HG03108 (cell line): ENCODE measurements at regions not wholly inside any gene's neighbourhood (a gene's known extent, or its start where the extent isn't known, plus 50 kb on each side); places are given as distances from the start of the nearest gene placed in this dataset.
"Not testable (repeated sequence)": the region's sequence is repeated elsewhere in the genome, so short reads cannot be mapped to it uniquely, and the experiment has no call there.

ENCODE experiments used
- ATAC-seq: cut with Tn5 transposase; IDR thresholded peaks from one replicate; pipeline ENCODE4 v1.9.1; 2021; ENCODE audit warnings: moderate library complexity; ENCODE audit not compliant: unreplicated experiment

DNA sequence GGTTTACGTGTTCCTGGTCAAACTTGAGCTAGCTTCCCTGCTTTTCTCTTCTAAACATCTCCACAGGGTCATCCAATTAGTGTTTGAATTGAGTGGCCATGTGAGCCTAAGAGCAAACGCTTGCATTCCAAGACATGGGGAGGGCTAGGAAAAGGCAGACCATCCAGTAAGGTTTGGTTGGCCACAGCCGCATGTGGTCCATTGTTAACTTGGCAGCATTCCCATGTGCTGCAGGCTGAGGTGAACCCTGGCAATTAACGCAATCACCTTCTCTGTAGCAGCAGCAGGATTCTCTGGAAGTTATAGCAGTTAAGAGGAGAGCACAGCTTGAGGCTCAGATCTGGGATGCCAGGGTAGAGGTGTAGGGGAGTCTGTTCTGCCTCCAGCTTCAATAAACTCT, 502.2 kb upstream of the LMCD1 start:
- no peak for ATAC-seq

DNA sequence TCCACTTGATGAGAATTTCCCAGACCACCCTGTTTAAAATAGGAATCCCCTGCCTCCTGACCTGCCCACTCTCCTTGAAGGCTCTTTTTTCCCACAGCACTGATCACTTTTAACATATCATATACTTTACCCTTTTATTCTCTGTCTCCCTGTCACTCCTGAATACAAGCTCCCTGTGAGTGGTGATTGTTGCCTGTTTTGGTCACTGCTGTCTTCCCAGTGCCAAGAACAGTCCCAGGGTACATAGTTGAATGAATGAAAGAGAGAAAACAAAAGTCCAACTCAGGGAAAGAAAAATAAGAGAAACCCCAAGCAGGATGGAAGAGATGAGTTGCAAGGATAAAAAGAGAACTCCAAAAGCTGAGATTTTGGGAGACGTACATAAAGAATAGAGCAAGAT, 500.3 kb upstream of the LMCD1 start:
- no peak for ATAC-seq

DNA sequence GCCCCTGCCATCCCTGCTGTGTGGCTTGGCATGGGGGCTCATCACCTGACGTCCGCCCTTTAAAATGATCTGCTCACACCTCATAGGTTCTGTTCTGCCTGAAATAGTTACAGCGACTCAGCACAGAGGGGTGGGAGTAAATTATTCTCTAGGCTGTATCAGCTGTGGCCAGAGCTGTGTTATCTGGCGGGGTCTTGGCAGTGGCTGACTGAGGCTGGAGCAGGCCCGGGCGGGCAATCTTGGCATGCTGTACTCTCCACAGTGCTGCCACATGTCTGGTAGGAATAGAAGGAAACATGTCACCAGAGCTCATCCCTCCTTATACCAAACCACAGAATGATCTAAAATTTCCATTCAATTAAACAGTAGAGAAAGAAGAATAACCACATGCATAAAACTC, 499.9 kb upstream of the LMCD1 start:
- no peak for ATAC-seq

DNA sequence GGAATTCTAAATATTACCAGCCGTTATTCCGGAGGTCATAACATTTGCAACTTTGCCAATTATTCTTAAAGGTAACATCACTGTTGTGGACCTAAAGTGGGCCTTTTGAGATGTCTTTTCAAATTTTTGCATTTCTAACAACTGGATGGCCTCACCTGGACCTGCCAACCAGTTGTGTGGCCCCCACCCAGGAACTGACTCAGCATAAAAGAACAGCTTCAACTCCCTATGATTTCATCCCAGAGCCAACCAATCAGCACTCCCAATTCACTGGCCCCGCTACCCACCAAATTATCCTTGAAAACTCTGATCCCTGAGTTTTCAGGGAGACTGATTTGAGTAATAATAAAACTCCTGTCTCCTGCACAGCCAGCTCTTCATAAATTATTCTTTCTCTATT, 489.7 kb upstream of the LMCD1 start:
- ATAC-seq, result no peak

DNA sequence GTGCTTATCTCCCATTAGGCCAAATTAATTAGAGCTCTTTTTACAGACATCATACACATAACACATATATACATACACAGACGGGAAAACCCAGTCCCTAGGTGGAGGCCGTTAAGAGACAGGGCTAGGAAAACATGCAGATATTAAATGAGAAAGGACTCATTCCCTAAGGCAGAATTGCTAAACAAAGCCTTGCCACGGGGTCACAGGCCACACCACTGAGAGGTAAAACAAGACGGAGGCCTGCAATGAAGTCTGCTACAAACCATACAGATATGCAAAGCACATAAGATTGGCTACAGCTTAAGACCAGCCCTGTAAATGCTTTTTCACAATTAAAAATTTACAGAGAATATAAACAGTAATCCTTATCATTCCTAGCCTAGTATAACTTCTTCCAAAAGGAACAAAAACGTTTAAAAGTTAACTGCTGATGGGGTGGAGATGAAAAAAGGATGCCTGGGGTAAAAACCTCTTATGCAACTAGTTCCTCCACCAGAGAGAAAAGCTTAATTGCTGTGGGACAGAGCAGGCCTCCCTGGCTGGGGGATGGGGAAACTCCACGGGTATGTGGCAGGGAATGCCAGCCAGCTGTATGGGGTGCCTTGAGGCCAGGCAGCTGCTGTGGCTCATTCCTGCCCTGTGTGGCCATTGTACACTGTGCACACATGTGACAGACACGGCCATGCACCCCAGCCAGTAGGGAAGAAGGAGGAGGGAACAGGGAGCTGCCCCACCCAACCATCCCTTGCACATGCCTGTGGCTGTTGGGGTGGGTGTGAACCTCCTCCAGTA, 481.4 kb upstream of the LMCD1 start:
- no peak for ATAC-seq

DNA sequence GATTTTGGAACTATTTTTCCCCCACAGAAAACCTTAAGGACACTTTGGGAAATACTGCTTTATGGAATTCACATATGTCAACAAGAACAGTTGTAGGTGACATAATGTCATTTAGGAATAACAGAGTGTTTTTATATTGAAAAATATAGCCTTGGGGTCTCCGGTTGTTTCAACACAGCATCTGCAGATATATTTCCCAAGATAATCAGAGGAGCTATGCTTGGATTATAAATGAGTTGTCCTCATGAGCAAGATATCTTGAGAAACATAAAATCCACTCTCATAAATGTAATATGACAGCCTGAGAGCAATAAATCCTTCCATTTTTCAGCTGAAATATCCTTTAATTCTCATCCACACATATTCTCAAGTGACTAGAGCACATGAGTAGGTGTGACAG, 473.7 kb upstream of the LMCD1 start:
- ATAC-seq, result no peak

DNA sequence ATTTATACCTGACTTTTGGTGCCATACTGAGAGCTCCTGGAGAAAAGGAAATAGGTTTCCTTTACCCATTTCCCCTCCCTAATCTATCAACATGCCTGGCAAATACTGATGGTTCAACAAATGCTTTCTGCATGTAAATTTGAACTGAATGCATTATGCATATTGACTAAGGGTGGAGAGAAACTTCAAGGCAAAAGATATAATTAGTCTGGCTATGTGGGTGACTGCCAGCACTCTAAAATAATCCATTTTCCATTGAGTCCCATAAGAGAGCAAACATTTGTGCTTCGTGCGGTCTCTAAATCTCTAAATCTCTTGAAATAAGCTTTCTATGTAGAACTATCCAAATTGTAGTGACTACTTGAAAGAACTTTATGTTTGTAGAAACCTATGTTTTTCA, 451.3 kb upstream of the LMCD1 start:
- no peak for ATAC-seq

DNA sequence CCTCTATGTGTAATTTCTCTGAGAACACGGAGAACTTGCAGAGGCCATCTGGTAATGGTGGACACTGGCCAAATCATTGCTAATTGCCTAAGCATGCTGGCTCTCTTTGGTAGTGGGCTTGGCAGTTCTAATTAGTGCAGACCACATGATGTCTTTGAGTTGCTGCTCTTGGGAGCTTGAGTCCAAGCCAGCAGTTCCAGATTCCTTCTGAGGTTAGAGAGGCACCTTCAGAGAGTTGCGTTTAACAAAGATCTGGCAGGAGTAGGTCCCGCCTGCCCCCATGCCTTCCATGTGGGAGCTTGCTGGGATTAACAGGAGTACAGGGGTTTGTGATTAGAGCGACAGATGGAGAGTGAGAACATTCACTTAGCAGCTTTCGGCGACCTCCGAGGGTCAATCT, 449.0 kb upstream of the LMCD1 start:
- ATAC-seq, result no peak

DNA sequence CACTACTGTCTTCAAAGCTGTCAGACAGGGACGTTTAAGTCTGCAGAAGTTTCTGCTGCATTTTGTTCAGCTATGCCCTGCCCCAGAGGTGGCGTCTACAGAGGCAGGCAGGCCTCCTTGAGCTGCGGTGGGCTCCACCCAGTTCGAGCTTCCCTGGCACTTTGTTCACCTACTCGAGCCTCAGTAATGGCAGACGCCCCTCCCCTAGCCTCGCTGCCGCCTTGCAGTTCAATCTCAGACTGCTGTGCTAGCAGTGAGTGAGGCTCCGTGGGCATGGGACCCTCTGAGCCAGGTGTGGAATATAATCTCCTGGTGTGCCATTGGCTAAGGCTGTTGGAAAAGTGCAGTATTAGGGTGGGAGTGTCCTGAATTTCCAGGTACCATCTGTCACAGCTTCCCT, 433.5 kb upstream of the LMCD1 start:
- not testable (repeated sequence) for ATAC-seq

DNA sequence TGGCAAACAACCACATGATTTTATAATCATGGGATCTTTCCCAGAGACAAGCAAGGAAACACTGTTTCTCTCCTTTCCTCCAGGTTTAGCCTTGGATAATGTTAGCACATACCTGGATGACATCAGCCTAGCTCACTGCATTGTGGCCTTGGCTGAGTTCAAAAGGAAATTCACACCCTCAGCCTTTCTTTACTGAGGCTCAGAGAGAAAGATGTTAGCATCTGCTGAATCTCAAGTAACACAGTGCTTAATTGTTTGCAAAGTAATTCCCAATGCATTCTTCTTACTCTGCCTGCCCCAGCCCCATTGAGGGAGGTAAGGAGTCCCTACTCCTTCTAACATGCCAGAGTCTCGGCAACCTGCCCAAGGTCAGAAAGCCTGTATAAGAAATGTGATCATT, 432.2 kb upstream of the LMCD1 start:
- no peak for ATAC-seq

DNA sequence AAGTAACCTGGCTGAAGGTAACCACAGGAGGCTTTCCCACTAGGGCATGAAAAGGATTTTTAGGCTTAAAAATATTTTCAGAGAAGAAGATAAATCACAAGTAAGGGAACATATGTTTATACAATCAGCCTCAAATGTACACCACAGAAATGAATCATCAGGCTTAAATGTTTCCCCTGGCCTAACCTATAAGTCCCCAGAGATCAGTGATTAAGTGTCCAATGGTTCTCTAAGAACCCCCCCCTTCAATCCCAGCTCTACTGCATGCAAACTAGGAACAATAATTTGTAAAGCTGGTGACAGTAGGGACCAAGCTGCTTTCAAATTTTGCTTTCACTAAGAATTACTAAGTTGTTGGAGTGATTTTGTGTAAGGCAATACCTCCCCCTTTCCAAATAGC, 431.6 kb upstream of the LMCD1 start:
- no peak for ATAC-seq

DNA sequence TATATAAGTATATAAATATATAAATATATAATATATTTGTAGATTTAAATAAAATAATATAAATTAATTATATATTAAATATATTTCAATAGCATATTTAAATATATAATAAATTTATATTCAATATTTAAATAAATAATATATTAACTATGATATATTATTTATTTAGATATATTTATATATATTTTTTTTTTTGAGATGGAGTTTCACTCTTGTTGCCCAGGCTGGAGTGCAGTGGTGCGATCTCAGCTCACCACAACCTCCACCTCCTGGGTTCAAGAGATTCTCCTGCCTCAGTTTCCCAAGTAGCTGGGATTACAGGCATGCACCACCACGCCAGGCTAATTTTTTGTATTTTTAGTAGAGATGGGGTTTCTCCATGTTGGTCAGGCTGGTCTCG, 426.9 kb upstream of the LMCD1 start:
- not testable (repeated sequence) for ATAC-seq

DNA sequence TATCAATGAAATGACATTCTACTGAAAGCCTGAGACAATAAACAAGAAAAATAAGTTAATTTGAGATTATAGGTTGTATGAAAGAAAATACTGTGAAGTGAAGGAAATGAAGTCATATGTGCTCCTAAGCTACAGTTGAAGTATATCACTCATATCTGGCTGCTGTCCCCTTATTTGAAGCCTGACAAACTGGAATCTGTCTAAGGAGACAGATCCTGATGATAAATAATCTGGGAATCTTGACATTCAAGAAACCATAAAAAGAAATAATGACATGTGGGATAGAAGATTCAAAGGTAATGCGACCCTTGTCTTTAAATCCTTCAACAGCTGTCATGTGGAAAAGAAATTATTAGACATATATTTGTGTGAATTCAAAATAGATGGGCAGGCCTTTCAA, 424.5 kb upstream of the LMCD1 start:
- ATAC-seq, result no peak

DNA sequence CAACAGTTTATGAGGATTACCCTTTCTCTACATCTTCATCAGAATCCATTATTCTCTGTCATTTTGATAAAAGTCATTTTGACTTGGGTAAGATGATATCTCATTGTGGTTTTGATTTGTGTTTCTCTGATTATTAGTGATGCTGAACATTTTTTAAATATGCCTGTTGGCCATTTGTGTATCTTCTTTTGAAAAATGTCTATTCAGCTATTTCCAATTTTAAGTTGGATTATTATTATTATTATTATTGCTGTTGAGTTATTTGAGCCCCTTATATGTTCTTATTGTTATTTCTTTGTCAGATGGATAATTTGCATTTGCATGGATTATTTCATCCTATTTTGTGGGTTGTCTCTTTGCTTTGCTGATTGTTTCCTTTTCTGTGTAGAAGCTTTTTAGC, 421.2 kb upstream of the LMCD1 start:
- no peak for ATAC-seq

DNA sequence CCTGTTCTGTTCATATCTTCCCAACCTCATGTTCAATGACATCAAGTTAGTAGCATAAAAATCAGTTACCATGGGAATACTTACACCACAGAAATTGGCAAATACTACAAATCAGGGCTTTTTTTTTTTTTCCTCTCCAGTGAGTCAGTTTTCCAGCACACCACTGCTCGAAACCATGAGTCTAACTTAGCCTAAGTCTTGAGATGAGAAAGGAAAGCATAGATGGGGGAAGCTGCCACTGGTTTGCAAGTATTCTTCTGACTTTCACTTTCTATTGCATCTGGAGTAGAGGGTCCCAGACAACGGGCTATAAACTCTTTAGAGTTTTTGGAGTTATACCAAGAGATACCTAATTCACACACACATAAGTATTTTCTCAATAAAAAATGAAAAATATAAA, 416.1 kb upstream of the LMCD1 start:
- no peak for ATAC-seq

DNA sequence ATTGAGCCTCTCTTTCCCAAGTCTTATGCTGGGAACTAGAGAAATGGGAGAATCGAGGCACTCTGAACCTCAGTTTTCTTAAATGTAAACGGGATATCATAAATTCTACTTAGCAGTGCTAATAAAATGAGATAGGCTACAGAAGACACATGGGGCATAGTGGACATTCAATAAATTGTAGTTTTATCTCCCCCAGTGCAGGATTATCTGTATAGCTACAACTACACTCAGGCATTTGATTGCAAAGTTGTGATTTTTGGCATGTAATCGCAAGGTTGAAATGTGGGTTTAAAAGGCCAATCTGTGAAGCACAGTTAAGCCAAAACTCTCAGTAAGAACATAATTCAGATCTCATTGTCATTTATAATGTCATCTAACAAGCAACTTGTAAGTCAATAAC, 413.7 kb upstream of the LMCD1 start:
- no peak for ATAC-seq

DNA sequence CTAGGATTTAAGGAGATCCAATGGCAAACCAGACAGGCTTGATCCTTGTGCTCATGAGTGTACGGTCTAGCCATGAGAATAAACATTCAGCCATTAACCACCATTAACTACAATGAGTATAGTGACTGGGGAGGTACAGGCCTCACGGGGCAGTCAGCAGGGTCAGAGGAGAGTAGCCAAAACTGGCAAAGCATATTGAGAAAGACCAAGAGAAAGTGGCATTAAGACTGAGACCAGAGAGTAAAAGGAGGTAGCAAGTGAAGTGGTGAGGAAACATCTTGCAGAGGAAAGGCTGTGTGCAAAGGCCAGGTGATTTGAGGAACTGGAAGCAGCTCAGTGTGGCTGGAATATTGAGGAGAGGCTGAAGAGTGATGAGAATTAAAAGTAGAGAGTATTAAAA, 407.2 kb upstream of the LMCD1 start:
- no peak for ATAC-seq

DNA sequence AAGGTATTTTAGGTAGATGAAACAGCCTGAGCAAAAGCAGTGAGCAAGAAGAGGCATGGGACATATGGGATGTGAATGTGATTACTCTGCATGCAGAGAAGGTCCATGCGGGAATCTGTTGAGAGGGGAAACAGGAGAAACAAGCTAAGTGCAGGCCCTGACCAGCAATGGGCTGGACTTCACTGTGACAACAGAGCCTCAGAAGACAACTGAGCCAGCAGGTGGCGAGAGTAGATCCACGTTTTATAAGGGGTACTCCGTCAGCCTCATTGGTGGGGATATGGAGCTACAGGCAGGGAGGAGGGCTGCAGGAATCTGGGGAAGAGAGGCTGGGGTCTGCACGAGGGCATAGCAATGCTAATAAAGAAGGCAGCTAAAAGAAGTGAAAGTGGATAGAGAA, 405.9 kb upstream of the LMCD1 start:
- ATAC-seq, result no peak

DNA sequence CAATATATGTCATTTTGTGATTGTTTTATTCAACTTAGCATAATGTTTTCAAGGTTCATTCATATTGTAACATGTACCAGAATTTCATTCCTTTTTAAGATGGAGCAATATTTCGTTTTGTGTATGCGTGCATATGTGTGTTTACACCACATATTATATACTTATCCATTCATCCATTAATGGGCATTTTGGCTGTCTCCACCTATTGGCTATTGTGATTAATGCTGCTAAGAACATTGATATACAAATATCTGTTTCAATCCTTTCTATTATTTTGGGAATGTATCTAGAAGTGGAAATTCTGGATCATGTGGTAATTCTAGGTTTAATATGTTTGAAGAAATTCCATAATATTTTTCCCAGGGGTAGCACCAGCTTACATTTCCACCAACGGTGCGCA, 403.9 kb upstream of the LMCD1 start:
- no peak for ATAC-seq

DNA sequence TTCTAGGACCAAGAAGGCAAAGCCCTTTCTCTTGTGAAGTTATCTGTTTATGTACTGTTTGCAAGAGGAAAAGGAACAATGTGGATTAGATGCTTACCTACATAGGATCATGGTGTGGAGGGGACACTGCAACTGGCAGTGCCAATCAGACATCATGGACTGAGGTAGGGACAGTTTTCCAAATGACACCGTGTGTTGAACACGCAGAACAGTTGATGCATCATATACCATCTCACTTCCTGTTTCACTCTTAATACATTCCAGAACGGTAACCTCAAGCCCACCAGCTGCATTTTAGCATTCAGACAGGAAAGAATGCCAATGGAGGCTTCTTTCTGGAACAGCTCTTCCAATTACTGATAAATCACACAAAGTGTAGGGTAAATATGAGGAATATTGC, 397.7 kb upstream of the LMCD1 start:
- ATAC-seq, result no peak

DNA sequence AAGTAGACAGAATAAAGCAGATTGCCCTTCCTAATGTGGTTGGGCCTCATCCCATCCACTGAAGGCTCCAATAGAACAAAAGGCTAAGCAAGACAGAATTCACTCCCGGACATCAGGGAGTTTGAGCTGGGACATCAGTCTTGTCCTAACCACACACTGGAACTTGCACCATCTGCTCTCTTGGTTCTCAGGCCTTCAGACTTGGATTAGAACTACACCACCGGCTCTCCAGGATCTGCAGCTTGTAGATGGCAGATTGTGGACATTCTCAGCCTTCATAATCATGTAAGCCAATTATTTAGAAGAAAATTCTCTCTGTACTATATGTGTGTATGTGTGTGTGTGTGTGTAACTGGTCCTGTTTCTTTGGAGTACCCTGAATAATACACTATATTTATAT, 394.7 kb upstream of the LMCD1 start:
- ATAC-seq, result no peak

DNA sequence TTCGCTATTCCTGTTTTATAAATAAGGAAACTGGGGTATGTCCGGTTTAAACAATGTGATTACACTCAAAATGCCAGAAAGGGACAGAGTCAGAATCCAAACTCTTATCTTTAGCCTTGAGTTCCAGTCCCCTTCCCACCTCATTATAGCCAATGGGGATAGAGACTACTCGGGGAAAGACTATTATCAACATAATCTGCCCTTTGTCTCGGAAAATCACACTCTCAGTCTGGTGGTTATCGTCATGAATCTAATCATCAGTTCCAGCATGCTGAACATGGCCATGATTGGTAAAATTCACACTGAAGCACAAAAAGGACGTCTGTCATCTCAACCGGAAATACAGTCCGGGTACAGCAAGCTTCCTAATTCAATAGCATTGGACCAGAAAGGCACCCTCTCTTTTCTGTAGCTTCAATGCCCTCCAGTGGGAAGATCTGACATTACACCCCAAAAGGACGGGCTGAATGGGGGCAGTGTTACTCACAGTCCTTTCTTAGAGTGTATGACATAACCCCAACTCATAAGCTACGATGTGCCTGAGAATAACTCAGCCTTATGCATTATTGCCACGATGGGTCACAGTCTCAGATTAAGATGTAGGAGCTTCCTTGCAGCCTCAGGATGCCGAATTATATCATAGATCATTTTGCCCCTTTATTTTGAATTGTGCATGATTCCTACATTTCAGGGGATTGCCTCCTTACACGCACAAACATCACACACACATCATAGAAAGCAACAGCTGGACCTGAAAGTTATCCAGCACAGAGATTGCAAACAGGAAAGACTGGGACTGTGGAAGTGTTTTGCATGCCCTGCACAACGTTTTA, 390.4 kb upstream of the LMCD1 start:
- ATAC-seq, result peak; percentile 98

DNA sequence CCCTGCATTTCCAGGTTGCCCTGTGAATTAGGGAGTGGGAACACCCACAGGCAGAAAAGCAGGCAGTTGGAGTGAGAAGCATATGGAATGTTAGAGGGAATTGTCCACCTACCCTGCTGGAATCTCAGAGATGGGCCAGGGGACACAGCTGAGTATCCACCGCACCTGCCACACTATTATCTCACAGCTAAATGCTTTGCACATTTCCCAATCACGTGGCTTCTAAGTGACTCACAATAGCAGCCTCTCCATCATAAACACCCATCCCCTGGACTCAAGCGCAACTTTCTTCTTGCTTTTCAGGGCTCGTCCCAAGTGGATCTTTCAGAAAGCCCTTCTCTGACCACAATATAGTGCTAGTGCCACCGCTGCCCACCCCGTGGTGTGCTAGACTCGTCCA, 389.0 kb upstream of the LMCD1 start:
- ATAC-seq, result no peak
